ENCODE measurements at regions not wholly inside any gene's neighbourhood (a gene's known extent, or its start where the extent isn't known, plus 50 kb on each side); places are given as distances from the start of the nearest gene placed in this dataset.
"Not testable (repeated sequence)": the region's sequence is repeated elsewhere in the genome, so short reads cannot be mapped to it uniquely, and the experiment has no call there.

- Histone ChIP-seq H3K79me2 (ENCODE audit: control insufficient read depth, insufficient read depth, low read length) (no peaks in the 10 kb centered on the region), H3K4me3 (no peak overlapping the region), H4K20me1 (replicated peaks; ENCODE audit: control insufficient read depth, insufficient read depth, low read length) (no peaks in the 10 kb centered on the region), H3K9ac (ENCODE audit: insufficient read depth in 1 of 2, low read depth in 2 of 2, low read length in 2 of 2) (no peak overlapping the region), H3K27me3 (ENCODE audit: control insufficient read depth in 2 of 2, insufficient read depth in 2 of 2, low read length in 2 of 2) (peaks cover 15 to 17% of the 10 kb centered on the region in 2 experiments; a peak in 4 of 5 replicates), H3K4me2 (ENCODE audit: insufficient read depth, low read length) (no peak overlapping the region), H3K4me1 (replicated peaks in 1 of 2; ENCODE audit: control insufficient read depth in 2 of 2, insufficient read depth in 2 of 2, low read length in 2 of 2) (no peaks in the 10 kb centered on the region; a peak in 1 of 5 replicates), H2AFZ (ENCODE audit: low read depth, low read length) (no peak overlapping the region), H3K36me3 (ENCODE audit: control insufficient read depth, insufficient read depth, low read length) (no peaks in the 10 kb centered on the region), H3K9me3 (replicated peaks; ENCODE audit: control insufficient read depth, insufficient read depth, low read depth, low read length) (no peaks in the 10 kb centered on the region), H3K27ac (ENCODE audit: extremely low read depth, low read depth, low read length) (no peak overlapping the region), H3K9me1 (ENCODE audit: control insufficient read depth, insufficient read depth, low read length) (no peaks in the 10 kb centered on the region)
- in situ Hi-C loops (cut with MboI): no loop called here
- ChIA-PET CTCF (ENCODE audit: low intra/inter-chr PET ratio) (no interaction called here), POLR2A (interaction anchor here (0.6 kb wide), 2 partner anchors 12 to 160 kb away, joined by 5 to 6 read pairs; no protein-coding TSS in a partner anchor)
- no peak for ATAC-seq
- WGBS (ENCODE audit: insufficient coverage, low coverage, missing lambda C conversion rate): 0% methylated on average over 1 of the region's 1 CpG
- TF ChIP-seq TBL1XR1 (IDR thresholded peaks at IDR 0.05; ENCODE audit: low read length in 2 of 2) (no peak), SRF (CRISPR knock-in tag; IDR thresholded peaks at IDR 0.05) (0 out of 4 replicates have a peak, but pooled peaks of 1 of the 2 experiments have one; percentile 69)
- no peak for FAIRE-seq
- DNase-seq (ENCODE audit: extremely low read depth in 1 of 4, low spot score in 3 of 4): no peak
- BruUV-seq (replicated peaks): no TSS peak
- intact Hi-C loops (cut with micrococcal nuclease): no loop called here
These were observed 210.6 kb upstream of the IRF2BP2 start for GRCh38 chr1:234820597-234820996.

- H3K9me3 ChIP-seq (replicated peaks; ENCODE audit: control insufficient read depth, insufficient read depth, low read depth, low read length); H3K9ac ChIP-seq (ENCODE audit: insufficient read depth in 1 of 2, low read depth in 2 of 2, low read length in 2 of 2); H3K4me3 ChIP-seq; CTCF ChIA-PET (ENCODE audit: low intra/inter-chr PET ratio); ATAC-seq; H3K79me2 ChIP-seq (ENCODE audit: control insufficient read depth, insufficient read depth, low read length); in situ Hi-C loops (cut with MboI); H2AFZ ChIP-seq (ENCODE audit: low read depth, low read length); H3K9me1 ChIP-seq (ENCODE audit: control insufficient read depth, insufficient read depth, low read length); H3K4me2 ChIP-seq (ENCODE audit: insufficient read depth, low read length); FAIRE-seq; intact Hi-C loops (cut with micrococcal nuclease); H3K4me1 ChIP-seq (replicated peaks in 1 of 2; ENCODE audit: control insufficient read depth in 2 of 2, insufficient read depth in 2 of 2, low read length in 2 of 2); H3K27ac ChIP-seq (ENCODE audit: extremely low read depth, low read depth, low read length); POLR2A ChIA-PET; H4K20me1 ChIP-seq (replicated peaks; ENCODE audit: control insufficient read depth, insufficient read depth, low read length); H3K36me3 ChIP-seq (ENCODE audit: control insufficient read depth, insufficient read depth, low read length); BruUV-seq (replicated peaks); DNase-seq (ENCODE audit: extremely low read depth in 1 of 4, low spot score in 3 of 4): not testable (repeated sequence)
- peaks cover 15 to 17% of the 10 kb centered on the region in 2 experiments; a peak in 4 of 5 replicates for H3K27me3 ChIP-seq (ENCODE audit: control insufficient read depth in 2 of 2, insufficient read depth in 2 of 2, low read length in 2 of 2)
- 50% methylated on average over 1 of the region's 7 CpGs for WGBS (ENCODE audit: insufficient coverage, low coverage, missing lambda C conversion rate)
These were observed 209.9 kb upstream of the IRF2BP2 start for GRCh38 chr1:234819845-234820244.

- H3K27me3 ChIP-seq (ENCODE audit: control insufficient read depth in 2 of 2, insufficient read depth in 2 of 2, low read length in 2 of 2): peaks cover 5 to 13% of the 10 kb centered on the region in 2 experiments; a peak in 4 of 5 replicates
- H4K20me1 ChIP-seq (replicated peaks; ENCODE audit: control insufficient read depth, insufficient read depth, low read length); ATAC-seq; H3K4me2 ChIP-seq (ENCODE audit: insufficient read depth, low read length); BruUV-seq (replicated peaks); in situ Hi-C loops (cut with MboI); H3K27ac ChIP-seq (ENCODE audit: extremely low read depth, low read depth, low read length); CTCF ChIA-PET (ENCODE audit: low intra/inter-chr PET ratio); H3K9me1 ChIP-seq (ENCODE audit: control insufficient read depth, insufficient read depth, low read length); H2AFZ ChIP-seq (ENCODE audit: low read depth, low read length); H3K36me3 ChIP-seq (ENCODE audit: control insufficient read depth, insufficient read depth, low read length); H3K4me1 ChIP-seq (replicated peaks in 1 of 2; ENCODE audit: control insufficient read depth in 2 of 2, insufficient read depth in 2 of 2, low read length in 2 of 2); POLR2A ChIA-PET; H3K9me3 ChIP-seq (replicated peaks; ENCODE audit: control insufficient read depth, insufficient read depth, low read depth, low read length); DNase-seq (ENCODE audit: extremely low read depth in 1 of 4, low spot score in 3 of 4); H3K9ac ChIP-seq (ENCODE audit: insufficient read depth in 1 of 2, low read depth in 2 of 2, low read length in 2 of 2); FAIRE-seq; intact Hi-C loops (cut with micrococcal nuclease); H3K4me3 ChIP-seq; H3K79me2 ChIP-seq (ENCODE audit: control insufficient read depth, insufficient read depth, low read length): not testable (repeated sequence)
- WGBS (ENCODE audit: insufficient coverage, low coverage, missing lambda C conversion rate): 12% methylated on average over 5 of the region's 5 CpGs
These were observed 208.0 kb upstream of the IRF2BP2 start for GRCh38 chr1:234818040-234818387.

Data from K562 (cell line).